Stimulated activated CD8-positive, alpha-beta memory T cell treated with anti-CD3 and anti-CD28 coated beads, Interleukin-7, amount 100 ng/mL, for 4 hours (primary cell): ENCODE measurements at regions not wholly inside any gene's neighbourhood (a gene's known extent, or its start where the extent isn't known, plus 50 kb on each side); places are given as distances from the start of the nearest gene placed in this dataset.

Source experiments
- DNase-seq, 2 donors: peaks; one replicate each; pipeline ENCODE4 v3.0.0-alpha.2; 2020; ENCODE audit warnings: low read depth in 2 of 2

DNA sequence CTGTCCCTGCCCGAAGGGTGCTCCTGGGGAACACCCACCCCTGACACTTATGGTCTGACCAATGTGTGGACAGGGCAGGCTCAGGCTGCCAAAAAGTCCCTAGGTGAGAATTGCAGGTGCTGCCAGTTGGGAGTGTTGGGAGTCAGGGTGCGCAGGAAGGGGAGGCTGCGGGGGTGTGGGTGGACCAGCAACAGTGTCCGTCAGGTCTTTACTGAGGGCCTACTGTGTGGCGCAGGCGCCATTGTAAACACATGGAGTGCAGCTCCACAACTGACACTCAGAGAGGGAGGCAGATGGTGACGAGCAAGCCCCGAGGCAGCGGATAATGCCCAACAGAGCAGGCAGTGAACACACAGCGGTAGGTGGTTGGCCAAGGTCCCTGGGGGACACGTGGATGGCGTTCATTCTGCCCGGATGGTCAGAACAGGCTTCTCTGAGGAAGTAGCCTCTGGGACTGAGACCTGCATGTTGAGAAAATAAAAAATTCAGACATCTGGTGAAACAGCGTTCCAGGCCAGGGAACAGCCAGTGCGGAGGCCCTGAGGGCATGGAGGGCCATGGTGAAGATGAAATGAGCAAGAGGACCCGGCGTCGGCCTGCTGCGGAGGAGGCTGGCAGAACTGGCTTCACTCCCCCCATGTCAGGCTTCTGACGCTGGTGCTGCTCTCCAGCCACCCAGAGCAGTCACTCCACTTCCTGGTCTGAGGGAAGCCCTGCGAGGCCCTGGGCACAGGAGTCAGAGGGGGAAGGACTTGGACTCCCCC is 136.2 kb upstream of the ZBTB40 start:
- DNase-seq, result no peak

DNA sequence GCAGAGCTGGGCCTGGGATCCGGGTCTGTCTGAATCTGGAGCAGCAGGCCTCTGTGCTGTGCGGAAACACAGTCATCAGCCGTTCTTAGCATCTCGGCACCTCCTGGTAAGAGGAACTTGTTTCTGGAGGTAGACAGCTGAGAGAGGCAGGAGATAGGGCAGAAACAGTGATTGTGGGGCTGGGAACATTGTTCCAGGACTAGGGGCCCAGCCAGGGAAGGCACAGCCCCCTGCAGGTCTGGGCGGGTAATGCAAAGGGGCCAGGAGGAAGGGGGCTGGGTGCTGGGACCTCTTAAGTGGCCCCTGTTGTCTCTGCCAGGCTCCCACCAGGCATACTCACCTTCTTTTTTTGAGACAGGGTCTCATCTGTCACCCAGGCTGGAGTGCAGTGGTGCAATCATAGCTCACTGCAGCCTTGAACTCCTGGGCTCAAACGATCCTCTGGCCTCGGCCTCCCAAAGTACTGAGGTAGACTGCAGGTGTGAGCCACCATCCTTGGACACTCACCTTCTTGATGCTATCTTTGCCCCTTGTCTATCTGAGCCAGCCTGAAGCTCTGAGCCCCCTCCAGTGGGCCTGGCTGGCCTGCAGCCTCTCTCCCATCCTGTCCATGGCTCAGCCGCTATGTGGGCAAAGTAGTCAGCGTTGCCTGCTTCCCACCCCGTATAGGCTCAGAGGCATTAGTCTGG is 134.3 kb upstream of the ZBTB40 start:
- DNase-seq, result no peak

GRCh38 chr1:22317920-22318243 is 133.8 kb upstream of the ZBTB40 start:
- no peak for DNase-seq

GRCh38 chr1:22318279-22318981 is 133.2 kb upstream of the ZBTB40 start:
- DNase-seq, result no peak

- DNase-seq, result no peak
Measured at GRCh38 chr1:22319608-22320007, 132.0 kb upstream of the ZBTB40 start.

- DNase-seq, result no peak
Measured at GRCh38 chr1:22320587-22321344, 130.9 kb upstream of the ZBTB40 start.

GRCh38 chr1:22321917-22322316 is 129.7 kb upstream of the ZBTB40 start:
- DNase-seq, result no peak

DNA sequence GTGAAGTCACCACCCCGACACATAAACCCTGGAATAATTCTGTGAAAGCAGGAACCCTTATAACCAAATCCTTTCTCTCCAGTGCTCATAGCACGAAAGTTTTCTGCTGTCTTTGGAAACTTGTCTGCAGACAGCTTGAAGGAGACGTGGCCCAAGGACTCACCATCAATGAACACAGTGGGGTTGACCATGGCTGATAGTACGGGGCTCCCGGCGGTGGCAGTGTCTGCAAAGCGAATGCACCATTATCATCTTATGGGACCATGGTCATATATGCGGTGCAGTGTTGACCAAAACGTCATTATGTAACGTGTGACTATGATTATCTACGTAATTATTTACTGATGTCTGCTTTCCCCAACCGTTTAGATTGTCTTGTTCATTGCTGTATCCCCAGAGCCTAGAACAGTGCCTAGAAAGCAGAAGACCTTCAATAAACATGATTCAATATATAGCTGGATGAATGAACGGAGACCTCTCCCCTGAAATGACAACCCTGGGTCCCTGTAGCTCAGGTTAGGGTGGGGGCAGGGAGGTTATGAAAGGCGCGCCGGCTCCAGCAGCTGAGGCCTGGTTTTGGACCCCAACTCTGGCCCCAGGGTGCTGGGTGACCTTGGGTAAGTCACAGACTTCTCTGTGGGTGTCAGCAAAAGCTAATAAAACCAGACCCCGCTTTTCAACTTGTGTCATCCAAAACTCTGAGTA is 128.4 kb upstream of the ZBTB40 start:
- no peak for DNase-seq

DNA sequence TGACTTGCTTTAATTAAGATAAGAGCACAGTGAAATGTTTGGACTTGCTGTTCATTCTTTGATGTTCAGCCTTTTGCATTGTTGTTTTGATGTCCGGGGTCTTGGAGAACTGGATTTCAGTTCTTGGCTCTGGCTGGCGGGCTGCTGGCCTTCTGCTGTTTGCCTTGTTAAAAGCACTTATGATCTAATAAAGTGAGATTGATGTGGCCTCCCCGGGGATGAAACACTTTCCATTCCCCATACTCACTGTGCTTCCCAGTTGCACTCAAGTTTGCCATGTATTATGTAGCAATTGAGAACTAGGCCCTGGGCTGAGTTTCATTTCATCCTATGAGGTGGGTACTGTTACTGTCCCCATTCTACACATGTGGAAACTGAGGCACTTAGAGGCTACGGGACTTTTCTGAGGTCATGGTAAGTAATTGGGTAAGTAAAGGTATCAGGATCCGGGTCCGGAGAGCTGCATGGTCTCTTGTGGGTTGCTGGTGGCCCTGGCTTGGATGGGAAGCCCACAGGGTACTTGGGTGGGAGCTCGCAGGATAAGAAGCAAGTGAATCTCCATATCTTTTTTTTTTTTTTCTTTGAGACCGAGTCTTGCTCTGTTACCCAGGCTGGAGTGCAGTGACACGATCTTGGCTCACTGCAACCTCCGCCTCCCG is 127.7 kb upstream of the ZBTB40 start:
- DNase-seq, result no peak

GRCh38 chr1:22325531-22326371 is 125.9 kb upstream of the ZBTB40 start:
- DNase-seq, result no peak

DNA sequence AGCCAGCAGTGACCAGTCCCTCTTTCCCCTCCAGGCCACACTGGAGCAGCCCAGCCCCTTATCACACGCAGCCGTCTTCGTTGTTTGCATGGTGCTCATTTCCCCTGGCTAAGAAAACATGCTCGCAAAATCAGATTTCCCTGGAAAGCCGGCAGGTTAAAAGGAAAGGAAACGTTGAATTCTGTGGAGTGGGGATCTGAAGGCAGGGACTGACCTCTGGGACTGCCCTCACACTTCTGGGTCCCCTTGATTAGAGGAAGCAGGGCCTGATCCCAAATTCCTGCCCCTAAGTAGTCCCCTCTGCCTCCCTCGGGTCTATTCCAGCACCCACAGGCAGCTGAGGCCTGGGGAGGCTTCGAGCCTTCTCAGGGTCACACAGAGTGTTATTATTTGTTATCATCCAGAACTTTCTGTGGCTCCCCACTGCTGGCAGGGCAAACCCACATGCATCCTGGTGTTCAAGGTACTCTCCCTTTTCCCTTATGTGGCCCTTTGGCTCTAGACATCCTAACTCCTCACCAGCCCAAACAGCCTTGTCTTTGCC is 125.2 kb upstream of the ZBTB40 start:
- DNase-seq, result no peak

DNA sequence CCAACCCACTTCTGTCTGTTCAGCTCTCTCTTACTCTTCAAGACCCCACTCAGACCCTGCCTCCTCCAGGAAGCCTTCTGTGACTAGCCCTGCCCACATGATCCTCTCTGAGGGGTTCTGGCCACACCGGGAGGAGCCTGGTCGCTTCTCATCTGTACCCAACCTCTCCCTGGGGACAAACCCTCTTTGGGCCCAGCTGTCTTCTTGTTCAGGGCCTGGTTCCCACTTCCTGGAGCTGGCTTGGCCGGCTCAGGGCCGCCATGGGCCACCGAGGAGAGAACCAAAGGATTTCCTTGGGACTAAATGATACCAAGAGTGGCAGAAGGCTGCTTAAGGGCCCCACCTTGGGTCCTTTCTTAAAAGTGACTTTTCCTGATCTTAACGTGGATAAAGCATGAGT is 124.7 kb upstream of the ZBTB40 start:
- no peak for DNase-seq

- no peak for DNase-seq
Measured at GRCh38 chr1:22327411-22327810, 124.2 kb upstream of the ZBTB40 start.

- DNase-seq, result no peak
Measured at GRCh38 chr1:22328331-22329147, 123.1 kb upstream of the ZBTB40 start.

GRCh38 chr1:22329148-22329515 is 122.5 kb upstream of the ZBTB40 start:
- DNase-seq, result no peak

DNA sequence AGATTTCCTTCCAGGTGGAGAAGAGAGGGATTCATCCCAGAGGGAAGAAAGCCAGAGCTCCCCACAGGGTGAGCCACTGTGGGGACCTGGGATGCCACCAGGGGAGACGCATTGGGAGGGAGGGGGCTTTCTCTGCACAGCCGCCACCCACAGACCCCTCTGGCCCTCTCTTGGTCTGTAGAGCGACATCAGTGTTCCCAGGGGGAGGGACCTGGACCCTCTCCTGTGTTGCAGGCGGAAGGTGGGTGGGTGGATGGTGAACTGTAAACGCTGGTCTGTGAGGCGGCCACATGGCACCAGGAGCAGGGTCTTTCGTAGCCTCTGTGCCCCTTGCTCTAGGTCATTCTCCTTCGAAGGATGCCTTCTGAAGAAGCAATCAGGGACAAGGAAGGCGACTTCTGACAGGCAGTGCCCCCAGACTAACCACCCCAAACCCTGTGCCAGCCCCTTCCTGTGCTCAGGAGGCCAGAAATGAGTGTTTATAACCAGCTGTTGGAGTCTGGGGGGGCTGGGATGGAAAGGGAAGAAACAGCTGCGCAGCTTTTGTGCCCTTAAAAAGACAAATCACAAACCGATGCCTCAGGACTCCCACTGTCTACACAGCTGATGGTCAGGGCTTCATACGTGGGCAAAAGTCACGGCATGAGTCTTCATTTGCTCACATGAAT is 121.4 kb upstream of the ZBTB40 start:
- DNase-seq, result no peak

GRCh38 chr1:22330760-22331119 is 120.9 kb upstream of the ZBTB40 start:
- DNase-seq, result no peak

- no peak for DNase-seq
Measured at GRCh38 chr1:22331618-22332423, 119.8 kb upstream of the ZBTB40 start.
